GM21825 (cell line): ENCODE measurements at regions not wholly inside any gene's neighbourhood (a gene's known extent, or its start where the extent isn't known, plus 50 kb on each side); places are given as distances from the start of the nearest gene placed in this dataset.

Experiments
- ATAC-seq: cut with Tn5 transposase; IDR thresholded peaks from one replicate; pipeline ENCODE4 v1.9.1; 2021; ENCODE audit warnings: mild to moderate bottlenecking, moderate library complexity; ENCODE audit not compliant: unreplicated experiment

DNA sequence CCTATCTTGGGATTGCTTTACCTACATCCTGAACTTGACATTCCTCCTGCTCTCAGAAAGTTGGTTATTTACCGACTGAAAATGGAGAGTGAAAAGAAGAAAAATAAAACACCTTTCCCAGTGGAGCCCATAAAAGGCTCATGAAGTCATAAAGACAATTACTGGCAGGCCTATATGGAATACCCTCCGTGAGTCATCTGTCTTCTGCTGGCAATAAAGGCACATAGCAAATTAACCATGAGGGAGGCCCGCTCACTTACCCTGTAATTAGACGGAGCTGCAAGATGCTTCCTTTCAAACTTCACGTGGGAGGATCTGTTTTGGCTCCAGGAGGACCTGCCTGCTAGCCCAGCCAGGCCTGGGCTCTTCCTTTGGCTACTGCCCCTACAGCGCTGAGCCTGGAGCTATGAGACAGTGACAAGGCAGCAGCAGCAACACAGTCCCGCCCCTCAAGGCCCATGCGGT, 540.4 kb downstream of the BUD13 start:
- ATAC-seq, result no peak

DNA sequence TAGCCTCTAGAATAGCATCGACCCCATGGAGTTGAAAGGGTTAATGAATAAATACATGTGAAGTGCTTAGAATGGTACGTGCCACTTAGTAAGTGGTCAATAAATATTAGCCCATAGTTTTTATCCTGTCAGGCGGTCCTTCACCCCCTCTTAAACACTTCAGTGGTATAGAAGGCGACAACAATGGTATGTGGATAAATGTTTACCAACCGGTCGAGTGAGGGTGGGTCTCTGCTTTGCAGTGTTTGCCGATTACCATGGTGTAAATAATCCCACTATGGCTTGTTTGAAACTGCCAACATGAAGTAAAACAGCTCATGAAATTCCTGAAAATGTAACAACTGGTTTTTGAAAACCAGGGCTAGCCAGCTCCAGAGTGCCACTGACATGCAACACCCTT, 541.2 kb downstream of the BUD13 start:
- ATAC-seq, result no peak

DNA sequence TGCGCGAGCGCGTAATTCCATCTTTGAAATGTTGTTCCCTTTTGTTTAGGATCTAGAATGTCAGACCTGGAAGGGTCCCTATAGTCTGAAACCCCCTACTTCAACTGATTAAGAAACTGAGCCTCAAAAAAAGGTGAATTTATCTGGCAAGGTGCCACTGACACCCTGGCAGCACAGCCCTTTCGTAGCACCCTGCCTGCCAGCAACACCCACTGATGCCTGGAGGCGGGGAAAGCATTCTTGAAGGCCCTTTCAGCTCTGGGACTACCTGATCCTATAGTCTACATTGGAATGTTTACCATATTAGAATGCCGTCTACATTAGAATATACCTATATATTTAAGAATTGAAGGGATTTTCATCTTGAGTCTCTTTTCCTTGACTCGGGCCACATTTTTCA, 542.3 kb downstream of the BUD13 start:
- no peak for ATAC-seq

DNA sequence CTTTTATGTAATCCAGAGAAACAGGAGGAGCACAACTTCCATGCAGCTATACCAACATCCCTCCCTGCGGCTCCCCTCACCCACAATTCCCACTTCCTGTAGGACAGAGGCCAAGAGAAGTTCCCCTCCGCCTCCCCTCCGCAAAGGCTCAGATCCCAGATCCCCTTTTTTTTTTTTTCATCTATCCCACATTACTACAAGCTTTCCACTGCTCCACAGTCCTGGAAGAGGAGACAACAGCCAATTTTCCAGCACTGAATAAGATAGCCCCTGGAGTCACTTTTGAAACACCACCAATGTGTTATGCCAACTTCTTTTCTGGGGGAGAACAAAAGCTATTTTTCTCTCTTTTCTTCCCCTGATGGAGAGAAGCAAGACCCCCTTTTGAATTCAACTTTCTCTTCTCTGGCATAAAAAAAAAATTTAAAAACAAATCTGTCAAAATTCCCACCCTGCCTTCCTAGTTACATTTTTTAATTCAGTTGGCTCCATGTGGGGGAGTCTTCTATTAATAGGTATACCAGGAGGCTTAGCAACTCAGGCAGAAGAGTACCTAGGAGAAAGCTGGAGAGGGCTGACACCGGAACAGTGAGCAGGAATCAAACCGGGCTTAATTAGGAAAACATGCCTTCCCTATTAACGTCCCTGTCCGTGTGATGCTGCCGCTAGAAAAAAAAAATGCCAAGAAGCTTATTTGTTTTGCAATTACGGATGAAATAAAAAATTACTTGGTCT, 543.4 kb downstream of the BUD13 start:
- ATAC-seq, result no peak

DNA sequence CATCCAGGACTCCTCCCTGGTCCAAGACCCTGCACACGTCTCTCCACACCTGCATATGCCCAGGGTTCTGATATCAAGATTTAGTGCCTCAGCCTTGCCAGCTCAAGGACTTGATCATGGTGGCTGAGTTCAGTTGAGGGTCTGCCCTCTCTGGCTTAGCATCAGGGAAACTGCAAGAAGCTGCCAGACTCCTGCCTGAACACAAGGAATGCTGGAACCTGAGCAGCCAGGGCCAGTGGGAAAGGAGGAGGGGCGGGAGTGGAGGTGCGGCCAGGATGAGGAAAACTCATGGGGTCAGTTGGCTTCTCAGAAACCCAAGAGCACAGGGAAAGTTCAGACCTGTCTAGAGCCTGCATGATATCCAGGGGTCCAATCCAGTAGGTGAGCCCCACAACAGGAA, 546.1 kb downstream of the BUD13 start:
- ATAC-seq, result no peak

DNA sequence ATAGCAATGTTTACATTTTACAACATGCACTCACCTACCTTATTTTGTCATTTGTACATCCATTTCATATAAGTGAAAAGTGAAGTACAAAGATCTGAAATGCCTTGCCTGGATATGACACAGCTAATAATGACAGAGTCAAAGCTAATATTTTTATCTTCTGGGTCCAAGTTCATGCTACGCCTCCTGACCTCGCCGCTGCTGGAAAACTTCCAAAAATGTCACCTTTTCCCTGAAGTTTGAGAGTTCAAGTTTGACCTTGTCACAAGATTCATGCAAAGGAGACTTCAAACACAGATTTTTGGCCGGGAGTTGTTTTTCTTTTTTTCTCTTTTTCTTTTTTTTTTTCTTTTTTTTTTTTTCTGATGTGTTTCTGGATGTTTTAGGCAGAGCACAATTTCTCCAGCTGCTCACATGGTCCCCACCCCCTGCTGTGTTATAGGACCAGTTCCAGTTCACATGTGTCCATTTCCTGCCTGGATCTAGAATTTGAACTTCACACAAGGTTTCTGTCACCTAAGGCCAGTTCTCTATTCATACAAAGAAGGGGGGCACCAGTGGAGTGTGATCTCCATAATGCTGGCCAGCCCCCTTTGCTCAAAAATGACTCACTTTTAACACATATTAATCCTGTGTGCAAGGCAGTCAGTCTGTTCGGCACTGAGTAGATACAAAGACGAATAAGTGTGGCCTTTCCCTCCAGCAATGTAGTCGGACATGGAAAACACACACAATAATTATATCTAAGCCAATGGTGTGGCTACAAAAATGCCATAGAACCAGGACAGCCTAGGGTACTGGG, 546.8 kb downstream of the BUD13 start:
- ATAC-seq, result no peak

DNA sequence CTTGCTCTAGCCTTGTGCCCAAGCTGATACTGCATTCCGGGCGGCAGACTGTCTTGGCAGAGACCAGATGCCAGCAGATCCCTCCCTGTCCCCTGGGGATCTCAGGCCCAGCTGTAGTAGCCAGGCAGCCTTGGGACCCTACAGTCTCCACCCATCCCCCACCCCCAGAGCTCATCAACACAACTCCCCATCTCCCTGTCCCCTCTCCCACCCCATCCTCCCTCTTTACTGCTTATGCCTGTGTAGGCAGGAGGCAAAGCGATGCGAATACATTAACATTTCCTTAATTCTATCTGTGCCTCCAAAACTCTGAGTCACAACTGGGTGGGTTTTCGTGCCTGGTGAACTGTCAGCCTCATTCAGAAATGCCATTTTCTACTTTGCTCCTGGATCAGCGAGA, 547.6 kb downstream of the BUD13 start:
- ATAC-seq, result no peak

DNA sequence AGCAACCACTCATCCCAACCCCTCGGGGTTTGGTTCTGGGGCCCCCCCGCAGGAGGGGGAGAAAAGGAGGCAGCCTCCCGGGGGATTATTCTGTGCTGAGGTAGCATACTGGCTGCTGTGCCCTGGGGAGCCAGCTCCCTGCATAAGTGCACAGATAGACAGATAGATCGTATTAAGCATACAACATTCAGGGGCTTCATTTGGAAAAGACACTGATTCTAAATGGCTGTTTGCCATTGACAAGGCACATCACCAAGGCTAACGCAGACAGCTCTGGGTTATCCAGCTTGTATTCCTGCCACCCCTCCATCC, 547.9 kb downstream of the BUD13 start:
- no peak for ATAC-seq

DNA sequence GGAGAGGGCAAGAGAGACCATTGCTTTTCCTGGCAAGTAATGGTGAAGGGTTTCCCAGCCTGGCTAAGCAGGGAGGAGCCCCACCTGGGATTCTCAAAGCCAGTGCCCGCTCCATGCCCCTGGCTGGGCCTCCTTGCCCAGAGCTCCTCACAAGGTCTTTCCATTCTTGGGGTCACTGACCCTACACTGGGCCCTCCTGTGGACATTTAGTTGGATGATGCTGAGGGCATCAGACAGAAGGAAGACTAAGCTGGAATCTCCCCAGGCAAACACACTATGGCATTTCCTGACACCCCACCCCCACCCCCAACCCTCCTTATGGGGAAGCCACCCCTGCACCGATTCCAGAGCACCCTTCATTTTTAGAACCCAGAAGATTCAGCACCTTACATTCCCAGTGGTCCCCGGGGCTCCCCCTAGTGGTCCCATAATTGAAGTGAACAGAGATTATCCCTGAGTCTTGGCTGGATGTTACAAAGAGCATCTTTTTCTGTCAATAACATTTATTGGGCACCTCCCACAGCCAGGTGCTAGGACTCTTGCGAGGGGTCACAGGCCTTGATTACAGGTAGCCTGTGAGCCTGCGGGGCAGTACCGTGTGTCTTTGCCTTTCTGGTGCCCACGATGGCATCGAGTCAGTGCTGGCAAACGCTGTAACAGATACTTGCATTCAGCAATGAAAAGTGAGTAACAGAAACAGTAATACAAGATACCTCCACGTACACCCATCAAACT, 548.5 kb downstream of the BUD13 start:
- ATAC-seq, result no peak

DNA sequence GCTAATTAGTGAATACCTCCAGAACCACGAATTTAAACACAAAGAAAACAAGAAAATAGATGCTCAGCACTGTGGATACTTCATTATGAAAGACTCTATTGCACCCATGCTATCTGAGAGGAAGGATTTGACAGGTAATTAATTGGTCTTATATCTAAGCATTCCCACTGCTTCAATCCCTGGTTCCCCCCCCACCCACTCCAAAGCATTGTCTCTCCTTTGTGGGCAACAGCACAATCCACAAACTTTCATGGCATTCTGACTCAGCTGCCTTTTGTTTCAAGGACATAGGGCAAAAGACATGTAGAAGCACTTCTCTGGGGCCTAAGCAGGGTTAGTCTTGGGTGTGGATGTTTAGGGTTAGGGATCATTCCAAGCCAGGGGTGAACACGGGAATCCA, 551.4 kb downstream of the BUD13 start:
- no peak for ATAC-seq

DNA sequence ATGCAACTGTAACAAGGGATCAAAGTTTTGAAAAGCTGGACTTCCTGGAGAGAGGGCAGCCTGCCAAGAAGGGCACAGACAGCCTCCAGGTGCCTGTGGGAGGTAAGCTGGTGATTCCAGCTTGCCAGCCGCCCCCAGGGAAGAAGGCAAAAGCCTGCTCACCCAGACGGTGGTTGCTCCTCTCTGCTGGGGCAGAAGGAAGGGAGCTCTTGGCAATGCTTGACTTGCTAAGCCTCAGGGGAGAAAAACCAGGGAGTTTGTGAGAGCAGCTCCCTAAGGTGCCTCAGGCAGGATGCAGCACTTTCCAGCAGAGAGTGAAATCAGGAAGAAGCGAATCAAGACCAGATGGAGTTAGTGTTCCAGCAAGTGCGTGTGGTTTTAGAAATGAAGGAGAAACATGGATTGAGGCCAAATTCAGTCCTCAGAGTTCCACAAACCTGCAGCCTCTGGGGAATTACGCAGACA, 553.6 kb downstream of the BUD13 start:
- no peak for ATAC-seq

DNA sequence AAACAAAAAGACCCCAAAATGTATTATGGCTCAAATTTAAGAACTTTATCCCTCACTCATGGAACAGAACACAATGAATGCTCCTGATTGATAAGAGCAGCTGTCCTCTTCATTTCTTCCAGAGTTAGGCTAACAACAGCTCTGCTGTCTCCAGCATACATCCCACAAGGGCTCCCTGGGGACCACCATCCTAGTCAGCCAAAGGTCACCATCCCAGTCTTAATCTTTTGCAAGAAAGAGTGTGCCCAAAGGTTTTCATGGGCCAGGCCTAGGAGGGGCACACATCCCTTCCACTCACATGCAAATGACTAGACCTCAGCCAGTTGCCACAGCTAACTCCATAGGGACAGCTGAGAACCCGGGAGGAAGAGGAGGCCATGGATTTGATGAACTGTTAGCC, 555.3 kb downstream of the BUD13 start:
- no peak for ATAC-seq

DNA sequence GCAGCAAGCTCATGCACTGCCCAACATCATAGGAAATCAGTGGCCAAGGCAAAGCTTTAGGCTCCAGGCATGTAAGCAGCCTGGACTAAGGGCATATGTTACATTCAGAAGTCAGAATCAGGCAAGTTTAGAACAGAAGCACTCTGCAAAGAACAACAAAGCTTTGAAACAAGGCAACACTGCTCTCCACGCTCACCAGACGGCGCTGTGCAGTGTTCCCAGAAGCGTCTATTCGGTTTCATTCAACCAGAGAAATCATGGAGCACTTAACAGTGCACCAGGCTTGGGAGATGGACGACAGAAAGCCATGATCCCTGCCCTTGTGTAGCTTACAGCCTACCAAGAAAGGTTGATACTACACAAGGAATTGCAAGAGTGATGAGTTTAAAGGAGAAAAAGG, 555.8 kb downstream of the BUD13 start:
- ATAC-seq, result no peak

DNA sequence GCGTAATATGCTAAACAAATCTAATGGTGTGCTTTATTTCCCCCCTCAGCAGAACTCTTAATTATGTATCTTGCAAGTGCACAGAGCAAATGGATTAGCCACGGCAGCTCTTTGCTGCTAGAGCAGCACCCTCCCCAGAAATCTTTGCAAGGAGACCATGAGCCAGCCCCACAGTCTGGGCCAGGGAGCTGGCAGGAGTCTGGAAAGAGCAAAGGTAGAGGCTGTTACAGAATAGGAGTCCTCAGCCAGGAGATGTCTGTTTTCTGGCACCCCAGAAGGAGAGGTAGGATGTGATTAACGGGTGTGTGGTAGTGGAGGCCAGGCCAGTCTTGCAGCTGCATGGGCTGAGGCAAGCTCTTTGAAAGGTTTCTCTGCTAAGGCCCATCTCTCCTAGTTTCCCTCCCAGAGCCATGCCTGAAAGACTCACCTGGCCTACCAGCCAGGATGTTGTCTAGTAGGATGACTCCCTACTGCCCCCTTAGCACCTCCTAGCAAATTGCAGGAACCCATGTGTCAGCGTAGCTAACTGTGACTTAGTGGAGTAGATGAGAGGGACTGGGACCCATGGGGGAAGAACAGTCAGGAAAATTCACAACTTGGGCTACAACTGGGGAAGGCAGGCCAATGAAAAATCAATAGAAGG, 557.2 kb downstream of the BUD13 start:
- ATAC-seq, result no peak

DNA sequence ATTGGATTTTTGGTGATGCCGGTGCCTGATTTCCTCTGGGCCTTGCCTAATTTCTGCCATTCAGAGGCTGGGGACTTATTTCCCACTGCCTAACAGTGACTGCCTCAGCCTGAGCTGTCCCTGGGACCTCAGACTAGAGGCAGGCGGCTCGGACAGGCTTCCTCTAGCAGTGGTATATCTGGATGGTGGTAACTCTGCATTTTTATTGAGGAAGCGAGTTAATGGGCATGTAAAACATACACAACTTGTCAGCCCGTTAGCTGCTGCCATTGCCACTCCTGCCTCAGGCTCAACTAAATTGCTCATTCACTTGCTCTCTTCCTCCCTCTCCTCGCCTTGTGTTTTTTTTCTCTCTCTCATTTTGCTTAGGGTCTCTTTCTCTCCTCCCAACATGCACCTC, 561.6 kb downstream of the BUD13 start:
- ATAC-seq, result no peak

DNA sequence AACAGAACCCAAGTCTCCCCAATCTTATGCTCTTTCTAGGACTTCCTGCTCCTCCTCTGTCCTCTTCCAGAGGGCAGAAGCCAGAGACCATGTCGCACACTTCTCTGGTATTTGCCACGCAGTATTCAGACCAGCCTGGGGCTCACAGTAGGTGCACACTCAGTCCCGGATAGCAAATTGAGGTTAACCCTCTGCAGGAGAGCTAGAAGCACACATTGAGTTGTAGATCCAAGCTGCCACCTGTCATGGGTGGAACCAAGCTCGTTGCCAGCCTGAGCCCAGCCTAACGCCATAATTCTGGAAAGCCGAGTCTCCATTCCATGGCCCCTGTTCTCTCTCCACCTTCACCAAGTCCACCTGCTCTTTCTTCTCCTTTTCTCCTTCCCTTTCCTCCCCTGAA, 562.1 kb downstream of the BUD13 start:
- ATAC-seq, result no peak

DNA sequence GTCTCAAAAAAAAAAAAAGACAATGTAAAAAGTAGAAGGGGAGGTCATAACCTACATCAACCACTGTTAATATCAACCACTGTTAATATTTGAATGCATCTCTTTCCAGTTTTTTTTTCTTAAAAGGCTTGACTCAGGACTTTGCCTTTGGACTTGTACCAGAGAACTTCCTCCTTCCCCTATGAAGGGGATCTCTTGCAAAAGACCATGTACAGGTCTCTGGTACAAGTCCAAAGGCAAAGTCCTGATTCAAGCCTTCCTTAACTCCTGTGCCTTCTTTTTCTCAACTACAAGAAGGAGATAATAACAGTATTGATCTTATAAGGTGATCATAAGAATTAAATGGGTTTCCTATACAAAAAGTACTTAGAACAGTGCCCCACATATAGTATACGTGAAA, 563.5 kb downstream of the BUD13 start:
- ATAC-seq, result no peak

DNA sequence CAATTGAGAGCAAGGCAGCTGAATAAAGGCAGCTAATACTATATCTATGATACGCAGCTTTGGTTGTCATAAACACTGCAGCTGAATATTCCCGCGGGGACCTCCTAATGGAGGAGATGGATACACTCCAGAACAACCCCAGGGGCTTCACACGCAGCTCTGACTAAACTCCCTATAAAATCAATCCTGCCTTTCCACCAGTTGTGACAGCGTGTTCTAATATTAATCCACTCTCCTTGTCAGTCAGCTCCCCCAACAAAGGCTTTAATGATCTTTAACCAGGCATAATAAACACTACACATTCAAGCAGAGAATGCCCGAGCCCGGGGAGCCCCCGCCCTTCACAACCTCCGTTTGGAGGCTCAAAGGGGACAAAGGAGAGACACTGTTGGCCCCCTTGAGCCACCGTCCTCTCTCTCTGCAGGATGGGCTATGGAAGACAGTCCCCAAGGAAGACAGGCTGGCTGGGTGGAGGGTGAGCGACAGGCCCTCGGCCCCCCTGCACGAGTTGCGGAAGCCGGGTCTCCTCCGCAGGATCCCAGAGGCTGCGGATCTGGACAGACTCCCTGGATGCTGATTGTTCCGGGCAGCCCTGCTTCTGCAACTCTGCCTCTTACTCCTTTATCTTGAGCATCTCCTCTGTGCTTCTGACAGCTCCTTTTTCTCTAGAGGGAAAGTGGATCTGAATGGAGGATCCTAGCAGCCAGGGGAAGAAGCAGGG, 565.2 kb downstream of the BUD13 start:
- ATAC-seq, result no peak

DNA sequence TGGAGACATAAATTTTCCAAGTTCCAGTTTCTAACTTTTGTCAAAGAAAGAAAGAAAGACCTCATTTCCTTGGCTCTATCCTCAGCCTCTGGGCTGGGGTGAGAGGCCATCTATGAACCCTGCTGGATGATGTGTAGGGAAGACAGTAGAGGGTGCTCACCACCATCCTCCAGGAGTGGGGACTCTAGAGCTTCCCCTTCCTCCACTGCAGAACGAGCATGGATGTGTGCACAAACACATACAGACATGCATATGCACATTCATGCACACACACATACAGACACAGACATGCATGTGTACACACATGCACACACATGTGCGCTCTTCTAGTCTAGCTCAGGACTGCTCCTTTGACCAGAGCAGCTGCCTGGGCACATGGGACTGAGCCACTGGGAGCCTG, 565.8 kb downstream of the BUD13 start:
- ATAC-seq, result no peak

DNA sequence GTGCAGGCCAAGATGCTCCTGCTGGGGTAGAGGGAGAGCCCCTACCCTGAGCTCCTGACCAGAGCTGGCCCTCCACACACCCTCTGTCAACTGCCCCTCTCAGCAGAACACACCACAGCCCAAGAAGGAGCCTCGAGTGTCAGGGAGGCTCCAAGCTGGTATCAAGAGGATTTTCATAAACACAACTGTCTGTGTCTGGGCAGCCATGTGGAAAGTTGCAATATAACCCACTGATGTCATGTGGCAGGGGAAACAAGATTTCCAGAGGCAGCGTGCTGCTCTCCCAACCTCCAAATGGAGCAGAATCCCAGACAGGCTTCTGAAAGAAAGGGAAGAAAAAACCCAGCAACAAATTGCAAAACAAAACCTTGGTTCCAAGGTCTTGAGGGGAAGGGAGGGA, 569.9 kb downstream of the BUD13 start:
- ATAC-seq, result no peak

DNA sequence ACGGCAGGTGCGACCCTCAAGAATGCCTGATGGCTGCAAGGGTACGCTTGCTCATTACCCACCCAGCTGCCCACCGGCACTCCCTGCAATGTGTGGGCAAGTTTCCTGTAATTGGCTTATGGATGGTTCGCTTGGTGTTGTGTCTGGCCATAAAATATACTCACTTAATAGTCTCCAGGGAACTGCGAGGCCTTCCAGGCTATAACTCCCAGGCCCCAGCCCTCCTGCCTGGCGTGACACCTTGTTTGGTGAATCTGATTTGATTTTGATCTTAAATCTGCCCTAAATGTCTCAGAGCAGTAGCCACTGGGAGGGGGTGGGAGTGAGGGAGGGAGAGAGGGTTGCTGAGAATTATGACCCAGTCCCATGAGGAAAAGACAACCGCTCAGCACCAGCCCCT, 572.2 kb downstream of the BUD13 start:
- ATAC-seq, result no peak
